ENCODE measurements at regions not wholly inside any gene's neighbourhood (a gene's known extent, or its start where the extent isn't known, plus 50 kb on each side); places are given as distances from the start of the nearest gene placed in this dataset.

DNA sequence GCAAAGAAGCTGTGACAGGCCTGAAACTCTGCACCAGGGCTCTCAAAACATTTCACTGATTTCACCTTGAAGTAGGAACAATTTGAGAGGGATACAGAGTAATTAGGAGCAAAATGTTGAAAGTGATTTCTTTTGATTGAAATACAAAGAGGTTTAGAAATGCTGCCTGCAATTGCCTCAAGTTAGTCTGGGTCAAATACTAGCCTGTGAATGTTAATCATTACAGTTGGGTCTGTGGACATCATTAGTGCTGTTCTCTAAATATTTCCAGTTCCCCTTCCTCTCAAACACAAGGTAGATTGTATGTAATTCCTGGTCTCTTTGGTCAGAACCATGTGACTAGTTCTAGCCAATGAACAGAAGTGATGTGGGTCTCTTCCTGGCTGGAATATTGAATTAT, 152.3 kb upstream of the TSC22D2 start:
- H3K27ac ChIP-seq (ENCODE audit: low read depth, low read length) = no peak overlapping the region
- H3K4me3 ChIP-seq (ENCODE audit: extremely low read depth in 1 of 4, insufficient read depth in 2 of 4, low read depth in 3 of 4, low read length in 4 of 4) = no peak overlapping the region

More for the DNA sequence above, 152.3 kb upstream of the TSC22D2 start:
- Histone ChIP-seq H4K5ac (ENCODE audit: insufficient read length, low read depth, low read length) (no peak overlapping the region), H3K18ac (ENCODE audit: extremely low read depth, low read length) (no peak overlapping the region), H3K79me1 (ENCODE audit: low read depth, low read length) (no peaks in the 10 kb centered on the region), H2BK15ac (ENCODE audit: low read length) (no peak overlapping the region), H3K27me3 (replicated peaks in 1 of 4; ENCODE audit: control insufficient read depth in 3 of 4, extremely low read depth in 1 of 4, insufficient read depth in 3 of 4, low read length in 3 of 4) (no peaks in the 10 kb centered on the region), H3K9me3 (ENCODE audit: insufficient read depth in 2 of 2, low read depth in 1 of 2, low read length in 1 of 2) (no peaks in the 10 kb centered on the region), H3K79me2 (ENCODE audit: control insufficient read depth in 1 of 2, insufficient read depth in 2 of 2, low read length in 2 of 2) (no peaks in the 10 kb centered on the region), H4K91ac (replicated peaks; ENCODE audit: insufficient read length, low read length) (no peak overlapping the region), H4K20me1 (replicated peaks in 1 of 2; ENCODE audit: control insufficient read depth in 1 of 2, insufficient read depth in 2 of 2, low read length in 2 of 2) (no peaks in the 10 kb centered on the region), H4K8ac (ENCODE audit: extremely low read depth, insufficient read depth, low read length) (no peak overlapping the region), H3K9ac (replicated peaks in 1 of 4; ENCODE audit: extremely low read depth in 1 of 4, low read depth in 3 of 4, low read length in 3 of 4) (no peak overlapping the region), H3K4me2 (ENCODE audit: insufficient read depth in 1 of 2, low read depth in 2 of 2, low read length in 2 of 2) (no peak overlapping the region), H2AK5ac (ENCODE audit: low read depth, low read length) (no peak overlapping the region), H3K36me3 (ENCODE audit: control insufficient read depth in 2 of 4, insufficient read depth in 4 of 4, low read length in 3 of 4) (no peaks in the 10 kb centered on the region), H2BK12ac (ENCODE audit: low read depth, low read length) (no peak overlapping the region), H3K56ac (replicated peaks; ENCODE audit: insufficient read length, low read depth, low read length) (no peak overlapping the region), H3K23me2 (ENCODE audit: low read depth, low read length) (no peaks in the 10 kb centered on the region), H3K4ac (replicated peaks; ENCODE audit: insufficient read length, low read depth, low read length) (no peak overlapping the region), H2BK20ac (ENCODE audit: low read length) (no peak overlapping the region), H3K4me1 (replicated peaks in 1 of 4; ENCODE audit: control insufficient read depth in 3 of 4, insufficient read depth in 4 of 4, low read length in 3 of 4) (no peaks in the 10 kb centered on the region), H2BK5ac (ENCODE audit: low read depth, low read length) (no peak overlapping the region), H2BK120ac (replicated peaks; ENCODE audit: low read depth, low read length) (no peak overlapping the region), H3K23ac (ENCODE audit: insufficient read length) (no peak overlapping the region), H2AFZ (ENCODE audit: low read length) (0 out of 2 replicates have a peak overlapping the region, but pooled peaks have one; percentile 87), H3K14ac (ENCODE audit: insufficient read length) (no peak overlapping the region)
- DNase-seq (ENCODE audit: low read depth in 1 of 2, low spot score in 2 of 2) (no peak), FAIRE-seq (no peak)
- POLR2A ChIA-PET (ENCODE audit: partially characterized antibody) = no interaction called here
- CTCF ChIA-PET (ENCODE audit: partially characterized antibody) = interaction anchor here (1.0 to 5.3 kb wide), 3 partner anchors 11 to 239 kb away, joined by 3 to 20 read pairs (median 3); no protein-coding TSS in a partner anchor
- TF ChIP-seq RBBP5 (IDR thresholded peaks at IDR 0.05; ENCODE audit: borderline replicate concordance, low read depth, low read length) (no peak), TBP (IDR thresholded peaks at IDR 0.05; ENCODE audit: low read depth, low read length) (no peak)
